ENCODE measurements at regions not wholly inside any gene's neighbourhood (a gene's known extent, or its start where the extent isn't known, plus 50 kb on each side); places are given as distances from the start of the nearest gene placed in this dataset.

- no peak for DNase-seq
- Histone ChIP-seq H3K27me3 (no peaks in the 10 kb centered on the region), H3K9me3 (no peaks in the 10 kb centered on the region), H3K4me1 (peaks cover 5% of the 10 kb centered on the region; the same call in 1 of the 2 replicates), H3K4me3 (ENCODE audit: low read depth, low read length) (no peak overlapping the region), H3K36me3 (no peaks in the 10 kb centered on the region)
- TF ChIP-seq CTCF (IDR thresholded peaks at IDR 0.05; ENCODE audit: low read depth, low read length) = no peak
Observed at GRCh38 chr13:67792151-67792676, 562.1 kb upstream of the PCDH9 start.

GRCh38 chr13:67791047-67791446, 560.9 kb upstream of the PCDH9 start:
- TF ChIP-seq CTCF (IDR thresholded peaks at IDR 0.05; ENCODE audit: low read depth, low read length) = no peak
- no peak overlapping the region for H3K4me3 ChIP-seq (ENCODE audit: low read depth, low read length)
- H3K9me3 ChIP-seq = no peaks in the 10 kb centered on the region
- no peaks in the 10 kb centered on the region for H3K27me3 ChIP-seq
- H3K36me3 ChIP-seq = no peaks in the 10 kb centered on the region
- peaks cover 5% of the 10 kb centered on the region; the same call in 1 of the 2 replicates for H3K4me1 ChIP-seq
- no peak for DNase-seq

GRCh38 chr13:67776151-67776550, 546.0 kb upstream of the PCDH9 start:
- Histone ChIP-seq H3K9me3 (no peaks in the 10 kb centered on the region), H3K36me3 (no peaks in the 10 kb centered on the region), H3K27me3 (no peaks in the 10 kb centered on the region), H3K4me1 (peaks cover 8% of the 10 kb centered on the region), H3K4me3 (ENCODE audit: low read depth, low read length) (no peak overlapping the region)
- no peak for TF ChIP-seq CTCF (IDR thresholded peaks at IDR 0.05; ENCODE audit: low read depth, low read length)
- no peak for DNase-seq

DNA sequence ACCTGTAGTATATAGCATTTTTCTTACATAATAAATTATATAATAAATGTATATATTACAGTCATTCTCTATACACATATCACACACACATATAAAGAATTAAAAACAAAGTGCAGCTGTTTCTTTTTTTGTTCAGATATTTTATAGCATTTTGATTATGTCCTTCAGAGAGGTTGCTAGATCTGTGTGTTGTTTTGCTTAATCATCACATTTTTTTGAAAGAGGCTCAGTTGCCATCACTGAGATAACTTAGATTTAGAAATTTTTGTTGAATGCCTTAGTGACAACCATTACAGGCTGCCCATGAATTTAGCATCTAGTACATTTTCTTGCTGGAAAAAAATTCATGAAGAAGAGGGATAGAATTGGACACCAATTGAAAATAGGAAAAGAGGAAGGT, 545.2 kb upstream of the PCDH9 start:
- TF ChIP-seq CTCF (IDR thresholded peaks at IDR 0.05; ENCODE audit: low read depth, low read length) = no peak
- no peak overlapping the region for H3K4me3 ChIP-seq (ENCODE audit: low read depth, low read length)
- no peaks in the 10 kb centered on the region for H3K27me3 ChIP-seq
- no peaks in the 10 kb centered on the region for H3K9me3 ChIP-seq
- peaks cover 11% of the 10 kb centered on the region for H3K4me1 ChIP-seq
- no peaks in the 10 kb centered on the region for H3K36me3 ChIP-seq
- no peak for DNase-seq

DNA sequence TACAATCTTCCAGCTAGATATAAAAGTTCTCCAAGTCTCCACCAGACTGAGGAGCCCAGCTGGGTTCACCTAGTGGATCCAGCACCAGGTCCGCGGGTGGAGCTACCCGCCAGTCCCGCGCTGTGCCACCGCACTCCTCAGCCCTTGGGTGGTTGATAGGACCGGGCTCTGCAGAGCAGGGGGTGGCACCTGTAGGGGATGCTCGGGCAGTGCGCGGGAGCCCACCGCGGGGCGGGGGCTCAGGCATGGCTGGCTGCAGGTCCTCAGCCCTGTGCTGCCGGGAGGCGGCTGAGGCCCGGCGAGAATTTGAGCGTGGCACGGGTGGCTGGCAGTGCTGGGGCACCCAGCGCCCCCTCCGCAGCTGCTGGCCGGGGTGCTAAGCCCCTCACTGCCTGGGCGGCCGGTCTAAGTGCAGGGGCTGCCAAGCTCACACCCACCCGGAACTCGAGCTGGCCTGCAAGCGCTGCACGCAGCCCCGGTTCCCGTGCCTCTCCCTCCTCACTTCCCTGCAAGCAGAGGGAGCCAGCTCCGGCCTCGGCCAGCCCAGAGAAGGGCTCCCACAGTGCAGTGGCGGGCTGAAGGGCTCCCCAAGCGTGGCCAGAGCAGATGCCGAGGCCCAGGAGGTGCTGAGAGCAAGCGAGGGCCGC, 542.8 kb upstream of the PCDH9 start:
- H3K4me1 ChIP-seq = peaks cover 11% of the 10 kb centered on the region
- no peak for TF ChIP-seq CTCF (IDR thresholded peaks at IDR 0.05; ENCODE audit: low read depth, low read length)
- no peaks in the 10 kb centered on the region for H3K9me3 ChIP-seq
- H3K4me3 ChIP-seq (ENCODE audit: low read depth, low read length) = no peak overlapping the region
- no peak for DNase-seq
- H3K36me3 ChIP-seq = no peaks in the 10 kb centered on the region
- H3K27me3 ChIP-seq = no peaks in the 10 kb centered on the region

DNA sequence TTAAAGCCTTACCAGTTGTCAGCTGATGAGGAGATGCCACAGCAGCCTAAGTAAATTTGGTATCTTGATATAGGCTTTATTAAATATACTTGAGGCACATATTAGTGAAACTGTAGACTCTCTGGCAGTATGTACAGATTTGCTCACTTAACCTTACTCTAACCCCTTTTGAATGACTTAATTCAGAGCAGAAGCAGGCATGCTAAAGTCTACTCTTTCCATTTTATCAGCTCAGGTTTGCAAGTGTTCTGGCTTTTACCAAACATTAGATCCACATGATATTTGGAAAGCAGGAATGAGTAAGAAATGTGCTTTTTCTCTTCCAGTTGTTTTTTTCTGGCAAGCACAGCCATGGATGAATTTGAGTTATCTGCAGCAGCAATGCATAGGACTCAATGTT, 541.0 kb upstream of the PCDH9 start:
- TF ChIP-seq CTCF (IDR thresholded peaks at IDR 0.05; ENCODE audit: low read depth, low read length) = no peak
- DNase-seq = no peak
- H3K27me3 ChIP-seq = no peaks in the 10 kb centered on the region

More for the DNA sequence above, 541.0 kb upstream of the PCDH9 start:
- Histone ChIP-seq H3K4me1 (peaks cover 11% of the 10 kb centered on the region), H3K9me3 (no peaks in the 10 kb centered on the region), H3K4me3 (ENCODE audit: low read depth, low read length) (no peak overlapping the region), H3K36me3 (no peaks in the 10 kb centered on the region)
